Activated CD8-positive, alpha-beta memory T cell treated with anti-CD3 and anti-CD28 coated beads, Interleukin-2, amount 50 U/mL, for 1 hour (primary cell): ENCODE measurements at regions not wholly inside any gene's neighbourhood (a gene's known extent, or its start where the extent isn't known, plus 50 kb on each side); places are given as distances from the start of the nearest gene placed in this dataset.

Source experiments
- DNase-seq: peaks from one replicate; pipeline ENCODE4 v3.0.0-alpha.2; 2020; ENCODE audit errors: extremely low read depth

DNA sequence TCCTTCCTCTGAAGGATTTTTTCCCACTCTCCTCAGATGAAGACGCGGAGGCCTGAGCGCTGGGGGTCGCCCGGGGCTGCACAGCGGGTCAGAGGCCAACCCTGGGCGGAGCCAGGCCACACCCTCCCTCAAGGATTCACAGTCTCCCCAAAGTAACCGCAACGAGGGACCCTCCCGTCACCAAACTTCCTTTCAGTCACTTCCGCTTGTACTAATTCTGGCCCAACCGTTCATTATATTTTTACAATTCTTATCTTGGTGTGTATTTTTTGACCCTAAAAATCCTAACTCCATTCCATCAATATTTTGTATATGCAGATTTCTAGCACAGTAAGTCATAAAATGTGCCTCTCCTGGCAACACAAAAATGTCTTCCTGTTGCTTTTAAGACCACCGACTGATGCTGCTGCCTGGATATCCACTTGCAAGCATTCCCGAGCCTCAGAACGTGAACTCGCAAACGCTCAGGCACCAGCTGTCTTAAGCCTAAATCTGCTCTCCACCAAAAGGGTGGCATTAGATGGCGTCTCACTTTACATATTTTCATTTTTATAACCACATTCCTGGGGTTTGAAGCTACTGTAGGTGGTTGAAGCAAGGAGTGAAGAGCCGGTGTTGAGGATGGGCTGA is 128.0 kb downstream of the DLL1 start:
- no peak for DNase-seq

DNA sequence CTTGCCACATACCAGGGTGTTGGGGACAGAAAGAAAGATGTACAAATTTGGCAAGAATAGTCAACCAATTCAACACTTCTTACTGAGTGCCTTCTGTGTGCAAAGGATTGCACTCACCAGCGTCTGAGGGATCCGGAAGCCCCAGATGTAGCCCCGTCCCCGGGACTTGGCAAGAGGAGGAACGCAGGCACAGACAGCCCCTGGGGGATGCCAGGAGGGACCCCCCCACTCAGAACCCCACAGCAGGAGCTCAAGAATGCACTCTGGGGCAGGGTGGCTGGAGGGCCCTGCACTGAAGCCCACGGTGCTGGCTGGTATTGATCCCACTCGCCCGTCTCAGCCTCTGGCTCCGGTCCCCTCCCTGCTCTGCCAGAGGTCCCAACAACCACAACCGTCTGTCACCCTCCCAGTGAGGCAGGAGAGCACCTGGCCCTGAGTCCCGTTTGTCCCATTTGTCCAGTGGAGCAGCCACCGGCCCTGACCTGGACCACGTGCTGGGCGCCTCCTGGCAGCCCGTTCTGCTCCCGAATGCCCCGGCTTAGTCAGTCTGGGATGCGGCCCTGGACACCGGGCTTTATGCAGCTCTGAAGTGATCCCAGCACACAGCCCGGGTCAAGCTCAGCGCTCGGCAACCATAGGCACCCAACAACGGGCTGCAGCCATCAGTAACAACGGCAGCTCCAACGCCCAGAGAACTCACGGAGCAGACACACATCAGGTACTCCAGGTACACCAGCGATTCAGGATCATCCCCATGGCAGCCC is 128.7 kb downstream of the DLL1 start:
- DNase-seq = no peak

DNA sequence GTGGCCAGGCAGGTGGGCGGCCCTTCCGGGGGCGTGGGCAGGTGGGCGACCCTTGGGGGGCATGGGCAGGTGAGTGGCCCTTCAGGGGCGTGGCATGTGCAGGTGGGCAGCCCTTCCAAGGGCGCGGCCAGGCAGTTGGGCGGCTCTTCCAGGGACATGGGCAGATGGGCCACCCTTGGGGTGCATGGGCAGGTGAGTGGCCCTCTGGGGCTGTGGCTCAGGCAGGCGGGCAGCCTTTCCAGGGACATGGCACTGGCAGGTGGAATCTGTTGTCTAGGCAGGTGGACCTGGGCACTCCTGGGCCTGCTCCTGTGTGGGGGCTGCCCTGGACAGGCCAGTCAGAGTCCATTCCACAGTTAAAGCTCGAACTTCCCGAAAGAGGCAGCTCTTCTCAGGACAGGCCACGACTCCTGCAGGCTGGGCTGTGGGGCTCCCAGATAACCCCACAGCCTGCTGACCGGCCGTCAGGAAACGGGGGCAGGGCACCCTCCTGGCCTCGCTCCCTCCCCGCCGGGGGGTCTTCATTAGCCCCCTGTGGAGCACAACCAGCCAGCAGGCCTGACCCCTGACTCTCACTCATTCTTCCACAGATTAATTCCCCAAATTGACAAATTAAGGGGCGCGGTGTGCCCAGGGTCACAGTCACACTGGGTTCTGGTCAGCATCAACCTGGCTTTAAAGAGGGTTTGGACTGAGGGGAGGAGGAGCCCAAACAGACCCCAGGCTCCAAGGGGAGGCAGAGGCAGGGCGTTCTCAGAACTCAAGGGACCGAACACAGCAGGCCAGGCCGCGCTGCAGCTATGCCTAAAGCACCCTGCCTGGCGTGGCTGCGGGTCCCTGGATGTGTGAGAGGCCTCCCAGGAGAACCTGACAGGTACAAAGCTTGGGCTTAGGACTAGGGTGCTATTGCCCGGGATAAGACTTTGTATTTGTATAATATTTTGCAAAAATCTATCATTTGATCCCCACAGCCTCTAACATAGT is 130.0 kb downstream of the DLL1 start:
- no peak for DNase-seq

DNA sequence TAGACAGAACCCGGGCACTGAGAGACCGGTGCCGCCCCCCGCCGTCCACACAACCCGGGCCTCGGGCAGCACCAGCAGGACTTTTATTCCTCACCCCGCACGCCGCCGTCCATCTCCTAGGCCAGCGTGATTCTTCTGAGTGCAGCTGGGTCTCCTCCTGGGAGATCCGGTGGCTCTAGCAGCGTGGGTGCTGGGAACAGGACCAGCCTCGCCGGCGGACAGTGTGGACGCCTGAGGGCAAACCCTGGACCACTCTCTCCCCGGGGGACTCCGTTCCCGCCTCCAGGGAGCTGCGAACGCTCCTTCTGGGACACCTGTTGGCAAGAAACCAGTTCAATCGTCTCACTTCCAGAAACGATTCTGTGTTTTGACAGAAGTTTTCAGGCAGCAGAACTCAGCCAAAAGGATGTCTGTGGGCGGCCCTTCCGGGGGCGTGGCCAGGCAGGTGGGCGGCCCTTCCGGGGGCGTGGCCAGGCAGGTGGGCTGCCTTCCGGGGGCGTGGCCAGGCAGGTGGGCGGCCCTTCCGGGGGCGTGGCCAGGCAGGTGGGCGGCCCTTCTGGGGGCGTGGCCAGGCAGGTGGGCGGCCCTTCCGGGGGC is 130.7 kb downstream of the DLL1 start:
- DNase-seq = no peak

DNA sequence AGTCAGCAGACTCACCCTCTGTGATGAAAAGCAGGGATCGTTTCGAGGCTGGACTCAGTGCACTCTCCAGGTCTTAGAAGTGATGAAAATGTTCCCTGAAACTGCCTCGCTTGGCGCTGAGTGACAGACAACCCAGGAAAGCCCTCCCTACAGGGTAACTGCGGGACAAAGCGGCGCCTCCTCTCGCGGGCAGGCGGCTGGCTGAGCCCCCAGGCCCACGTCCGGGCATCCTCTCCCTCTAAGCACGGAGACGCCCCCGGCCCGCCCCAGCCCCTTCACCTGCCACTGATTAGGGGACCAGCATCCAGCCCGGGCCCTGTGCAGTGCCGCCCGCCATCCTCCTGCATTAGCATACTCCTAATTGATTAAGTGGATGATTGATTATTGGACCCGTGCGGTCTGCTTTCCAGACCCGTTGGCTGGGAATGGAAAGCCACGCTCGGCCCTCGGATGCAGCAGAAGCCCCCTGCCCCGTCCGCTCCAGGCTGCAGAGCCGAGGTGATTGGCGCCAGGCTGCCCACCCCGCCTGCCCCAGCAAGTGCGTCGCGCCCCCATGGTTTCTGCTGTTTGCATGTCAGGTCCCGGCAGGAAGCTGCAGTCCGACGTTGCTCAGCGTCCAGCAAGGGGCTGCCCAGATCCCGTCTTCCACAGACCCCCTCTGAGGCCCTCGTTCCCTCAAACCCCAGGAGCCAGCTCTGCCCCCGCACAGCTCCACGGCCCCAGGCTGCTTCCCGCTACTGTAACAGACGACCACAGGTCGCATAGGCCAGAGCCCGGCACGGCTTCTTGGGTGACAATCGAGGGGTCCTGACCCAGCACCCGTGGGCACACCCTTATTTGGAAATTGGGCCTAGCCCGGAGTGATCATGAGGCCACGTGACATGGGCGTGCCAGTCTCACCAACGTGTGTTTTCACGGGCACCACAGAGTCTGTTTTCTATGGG is 131.6 kb downstream of the DLL1 start:
- DNase-seq = no peak

DNA sequence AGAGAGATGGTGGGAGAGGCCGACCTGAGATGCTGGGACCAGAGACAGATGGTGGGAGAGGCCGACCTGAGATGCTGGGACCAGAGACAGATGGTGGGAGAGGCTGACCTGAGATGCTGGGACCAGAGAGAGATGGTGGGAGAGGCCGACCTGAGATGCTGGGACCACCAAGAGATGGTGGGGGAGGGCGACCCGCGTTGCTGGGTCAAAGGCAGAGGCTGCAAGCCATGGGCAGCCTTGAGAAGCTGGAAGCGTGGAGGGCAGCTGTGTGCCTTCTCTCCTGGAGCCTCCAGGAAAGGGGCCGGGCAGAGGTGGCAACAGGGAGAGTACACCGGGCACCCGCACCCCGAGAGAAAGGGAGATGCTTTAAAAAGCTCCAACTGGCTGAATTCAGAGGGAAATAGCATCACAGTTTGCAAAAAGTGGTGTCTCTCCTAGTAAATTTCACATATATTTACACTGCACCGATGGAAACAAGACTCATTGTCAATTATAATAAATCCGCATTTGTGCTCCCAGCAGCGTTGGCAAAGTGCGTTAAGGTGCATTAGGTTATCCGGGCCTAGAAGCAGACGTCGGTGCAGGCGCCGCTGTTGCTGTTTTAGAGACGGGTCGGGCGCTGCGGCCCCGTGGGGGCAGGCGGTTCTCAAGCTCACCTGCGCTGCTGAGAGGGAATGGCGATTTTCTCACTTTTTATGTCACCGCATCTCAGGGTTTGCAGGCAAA is 132.4 kb downstream of the DLL1 start:
- DNase-seq = no peak

DNA sequence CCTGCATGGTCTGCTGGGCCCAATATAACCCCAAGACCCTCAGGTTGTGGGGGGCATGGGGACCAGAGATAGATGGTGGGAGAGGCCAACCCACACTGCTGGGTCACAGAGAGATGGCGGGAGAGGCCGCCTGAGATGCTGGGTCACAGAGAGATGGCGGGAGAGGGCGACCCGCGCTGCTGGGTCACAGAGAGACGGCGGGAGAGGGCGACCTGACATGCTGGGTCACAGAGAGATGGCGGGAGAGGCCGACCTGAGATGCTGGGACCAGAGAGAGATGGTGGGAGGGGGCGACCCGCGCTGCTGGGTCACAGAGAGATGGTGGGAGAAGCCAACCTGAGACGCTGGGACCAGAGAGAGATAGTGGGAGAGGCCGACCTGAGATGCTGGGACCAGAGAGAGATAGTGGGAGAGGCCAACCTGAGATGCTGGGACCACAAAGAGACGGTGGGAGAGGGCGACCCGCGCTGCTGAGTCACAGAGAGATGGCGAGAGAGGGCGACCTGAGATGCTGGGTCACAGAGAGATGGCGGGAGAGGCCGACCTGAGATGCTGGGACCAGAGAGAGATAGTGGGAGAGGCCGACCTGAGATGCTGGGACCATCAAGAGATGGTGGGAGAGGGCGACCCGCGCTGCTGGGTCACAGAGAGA is 133.2 kb downstream of the DLL1 start:
- DNase-seq = no peak

DNA sequence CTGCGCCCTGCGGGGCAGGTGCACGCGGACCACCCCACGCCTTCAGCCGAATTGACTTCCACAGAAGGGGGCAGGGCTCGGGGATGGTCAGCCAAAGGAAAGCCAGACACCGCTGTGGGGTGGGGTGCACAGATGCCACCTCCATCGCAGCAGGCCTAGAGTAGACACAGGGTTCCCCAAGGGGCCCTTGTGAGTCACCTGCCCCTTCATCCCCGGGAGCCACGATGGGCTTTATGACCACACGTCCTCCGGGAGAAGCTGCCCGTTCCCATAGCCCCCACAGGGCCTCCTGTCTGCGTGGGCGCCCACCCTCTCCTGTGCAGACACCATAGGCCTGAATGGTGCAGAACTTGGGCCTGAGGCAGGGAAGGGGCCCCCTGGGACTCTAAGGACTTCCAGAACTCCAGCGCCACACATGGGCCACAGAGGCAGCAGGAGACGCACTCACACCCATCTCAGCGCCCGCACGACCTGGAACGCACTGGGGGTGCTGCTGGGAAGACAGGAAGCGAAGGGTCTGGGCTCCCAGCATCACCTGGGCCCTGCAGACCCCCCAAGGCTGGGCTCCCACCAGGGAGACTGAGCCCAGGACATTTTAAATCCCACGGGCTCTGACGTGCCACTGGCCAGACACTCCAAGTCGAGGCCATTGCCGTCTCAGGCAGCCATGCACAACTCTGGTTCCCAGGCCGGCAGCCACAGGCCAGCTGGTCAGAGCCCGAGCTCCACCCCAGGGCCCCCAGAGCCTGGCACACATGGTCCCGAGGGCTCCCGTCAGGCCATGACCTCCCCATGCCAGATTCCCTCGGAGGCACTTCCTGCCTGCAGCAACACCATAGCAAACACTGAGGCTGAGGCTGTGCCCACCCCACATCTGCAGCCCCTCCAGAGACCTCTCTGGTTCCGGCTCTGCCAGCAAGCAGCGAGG is 134.2 kb downstream of the DLL1 start:
- DNase-seq = no peak

DNA sequence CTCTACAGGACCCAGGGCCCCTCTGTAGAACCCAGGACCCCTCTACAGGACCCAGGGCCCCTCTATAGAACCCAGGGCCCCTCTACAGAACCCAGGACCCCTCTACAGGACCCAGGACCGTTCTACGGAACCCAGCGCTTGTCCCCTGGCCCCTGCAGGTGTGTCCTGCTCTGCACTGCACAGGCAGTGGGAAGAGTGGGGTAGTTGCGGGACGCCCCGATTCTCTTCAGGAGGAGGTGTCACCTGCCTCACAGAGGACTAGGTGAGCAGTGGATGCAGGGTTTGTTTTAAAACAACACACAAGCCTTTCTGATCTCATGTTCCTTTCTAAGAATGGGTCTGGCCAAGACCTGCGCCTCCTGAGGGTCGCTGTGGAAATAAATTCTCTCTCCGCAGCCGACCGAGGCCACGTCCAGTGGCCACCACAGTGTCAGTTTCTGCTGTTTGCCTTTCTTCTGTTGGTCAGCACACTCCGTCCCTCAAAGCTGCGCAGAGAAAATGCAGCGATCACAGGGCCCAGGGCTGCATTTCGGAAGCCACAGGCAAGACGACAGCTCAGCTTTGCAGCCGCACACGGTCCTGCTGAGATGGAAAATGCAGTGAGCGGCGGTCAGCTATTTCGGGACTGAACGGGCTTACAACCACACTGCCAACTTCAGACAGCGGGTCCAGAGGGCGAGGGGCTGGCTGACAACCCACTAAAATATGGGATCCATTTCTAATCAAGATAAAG is 135.2 kb downstream of the DLL1 start:
- no peak for DNase-seq

DNA sequence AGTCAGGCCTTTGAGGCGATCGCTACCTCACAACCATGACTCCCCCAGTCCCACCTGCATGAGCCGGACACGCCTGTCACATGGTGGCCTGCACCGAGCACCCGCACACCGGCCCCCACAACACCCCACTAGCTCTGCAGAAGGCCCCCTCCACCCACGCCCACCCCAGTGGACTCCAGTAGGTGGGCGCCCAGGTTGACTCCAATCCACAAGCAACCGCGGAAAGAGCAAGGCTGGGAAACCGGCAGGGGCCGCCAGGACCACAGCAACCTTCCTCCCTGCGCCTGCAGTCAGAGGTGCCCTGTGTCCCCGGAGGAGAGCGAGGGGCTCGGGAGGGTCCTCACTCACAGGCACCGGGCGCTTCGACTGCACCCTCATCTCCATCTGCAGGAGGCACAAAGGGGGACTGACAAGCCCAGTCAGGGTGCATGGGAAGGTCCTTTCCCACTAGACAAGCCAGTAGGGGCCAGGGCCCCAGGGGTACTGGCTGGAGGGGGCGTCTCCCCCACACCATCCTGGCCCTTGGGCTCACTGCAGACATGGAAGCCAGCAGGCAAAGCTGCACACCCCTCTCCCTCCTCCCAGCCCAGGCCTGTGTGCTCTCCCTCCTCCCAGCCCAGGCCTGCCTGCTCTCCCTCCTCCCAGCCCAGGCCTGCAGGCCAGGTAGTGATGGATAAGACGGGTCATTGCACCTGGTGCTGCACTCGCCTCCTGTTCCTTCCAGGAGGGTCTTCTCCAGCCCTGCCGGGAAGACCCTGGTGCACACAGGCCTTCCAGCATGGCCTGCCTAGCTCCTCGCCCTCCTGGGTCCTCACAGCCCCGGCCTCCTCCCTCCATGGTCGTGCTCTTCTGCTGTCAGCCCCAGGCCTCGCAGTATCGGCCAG is 137.2 kb downstream of the DLL1 start:
- no peak for DNase-seq

DNA sequence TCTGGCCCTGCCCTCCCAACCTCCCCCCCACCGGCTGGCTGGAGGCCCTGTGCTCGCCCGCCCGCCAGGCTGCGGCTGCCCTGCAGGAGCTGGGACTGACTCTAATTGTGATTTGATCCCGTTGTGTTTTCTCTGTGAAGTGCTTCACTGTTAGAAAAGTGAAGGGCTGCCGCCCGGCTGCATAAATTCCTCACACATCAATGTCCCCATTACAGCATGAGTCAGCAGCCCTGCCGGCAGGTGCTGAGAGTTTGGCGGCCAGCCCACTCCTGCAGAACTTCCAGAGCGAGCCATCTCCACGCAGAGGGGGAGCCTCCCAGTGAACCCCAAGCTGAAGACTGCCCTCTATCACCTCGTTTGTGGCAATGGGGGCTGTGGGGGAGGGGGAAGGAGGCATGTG is 137.9 kb downstream of the DLL1 start:
- DNase-seq = no peak

DNA sequence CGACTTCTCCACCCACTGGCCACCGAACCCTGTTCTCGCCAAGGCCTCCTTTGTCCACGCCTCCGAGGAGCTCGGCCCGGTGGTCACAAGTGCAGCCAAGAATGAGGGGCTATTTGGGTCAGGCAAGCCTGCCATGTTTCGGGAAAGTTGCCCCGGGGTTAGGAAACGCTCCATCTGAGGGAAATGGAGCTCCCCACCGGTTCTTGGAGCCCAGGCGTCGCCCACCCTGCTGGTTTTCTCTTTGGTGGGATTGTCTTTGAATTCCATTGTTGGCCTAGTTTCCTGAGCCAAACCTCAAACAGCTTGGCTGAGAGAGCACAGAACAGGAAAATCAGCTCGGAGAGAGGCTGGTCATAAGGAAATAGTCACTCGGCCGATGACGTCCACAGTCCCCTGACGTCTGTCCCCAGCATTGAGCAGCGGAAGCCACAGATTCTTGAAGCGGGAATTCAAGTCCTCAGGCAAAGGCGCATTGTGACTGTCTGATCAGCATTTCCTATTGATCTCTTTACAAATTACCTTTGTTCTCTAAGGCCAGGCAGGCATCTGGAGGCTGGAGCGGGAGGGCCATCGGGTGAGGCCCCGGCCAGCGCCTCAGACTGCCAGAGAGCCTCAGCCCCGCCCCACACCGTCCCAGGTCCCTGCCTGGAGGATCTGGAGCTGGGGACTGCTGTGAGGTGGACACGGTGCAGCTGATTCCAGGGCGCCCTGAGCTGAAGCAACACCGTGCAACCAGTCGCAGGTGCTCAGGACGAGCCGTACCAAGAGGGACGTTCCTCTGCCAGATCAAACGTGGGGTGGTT is 138.6 kb downstream of the DLL1 start:
- DNase-seq = no peak

DNA sequence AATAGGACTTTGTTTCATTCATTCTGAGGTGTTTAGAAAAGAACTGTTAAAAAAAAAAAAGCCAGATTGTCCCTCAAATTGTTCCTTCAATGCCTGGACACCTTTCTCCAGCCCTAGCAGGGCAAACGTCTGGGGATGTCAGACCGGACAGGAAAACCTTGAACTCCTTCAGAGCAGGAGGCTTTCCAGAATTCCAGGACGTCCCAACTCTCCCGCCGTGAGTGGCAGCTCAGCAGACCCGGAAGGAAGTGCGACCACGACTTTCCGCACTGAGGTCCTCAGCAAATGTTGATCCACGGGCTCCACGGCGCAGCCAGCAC is 139.1 kb downstream of the DLL1 start:
- no peak for DNase-seq

DNA sequence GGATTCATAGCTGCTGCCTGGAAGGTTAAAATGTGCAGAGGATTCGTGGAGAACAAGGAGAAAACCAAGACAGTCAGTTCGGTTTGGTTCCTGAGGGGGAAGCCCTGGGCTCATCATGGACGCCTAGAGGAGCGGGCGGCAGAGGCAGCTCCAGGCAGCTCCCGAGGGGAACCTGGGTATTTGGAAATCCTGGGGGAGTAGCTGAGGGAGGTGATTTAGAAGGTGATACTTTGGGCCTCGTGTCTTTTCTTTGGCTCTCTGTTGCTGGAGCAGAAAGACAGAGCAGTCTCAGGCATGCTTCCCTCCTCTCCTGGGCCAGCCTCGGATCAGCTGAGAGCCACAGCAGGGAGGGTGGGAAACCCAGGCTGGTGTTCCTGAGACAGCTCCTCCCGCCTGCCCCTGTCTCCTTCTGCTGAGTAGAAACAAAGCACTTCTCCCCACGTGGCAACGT is 139.5 kb downstream of the DLL1 start:
- DNase-seq = no peak

DNA sequence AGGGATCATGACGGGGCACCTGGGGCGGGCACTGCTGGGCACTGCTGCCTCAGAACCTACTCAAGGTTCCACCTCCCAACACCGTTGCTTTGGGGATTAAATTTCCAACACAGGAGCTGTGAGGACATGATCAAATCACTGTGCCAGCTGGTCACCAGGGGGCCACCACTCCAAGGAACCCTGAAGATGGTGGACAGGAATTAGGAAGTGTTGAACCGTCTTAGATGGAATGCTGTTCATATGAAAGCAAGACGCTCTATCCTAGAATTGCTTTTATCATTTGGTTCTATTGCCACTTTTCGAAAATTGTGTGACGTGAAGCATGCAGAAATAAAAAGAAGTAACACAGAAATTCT is 140.3 kb downstream of the DLL1 start:
- no peak for DNase-seq
